GM12873 (cell line): ENCODE measurements at regions not wholly inside any gene's neighbourhood (a gene's known extent, or its start where the extent isn't known, plus 50 kb on each side); places are given as distances from the start of the nearest gene placed in this dataset.

Experiments used
- CTCF ChIP-seq: IDR thresholded peaks from 2 replicates; pipeline ENCODE4 v1.5.1; 2012; ENCODE audit warnings: low read depth, mild to moderate bottlenecking, moderate library complexity, low read length, control low read depth; ENCODE audit not compliant: insufficient read depth; ENCODE audit errors: missing control alignments

- TF ChIP-seq CTCF: no peak
These were observed 373.5 kb upstream of the MAP3K7 start for GRCh38 chr6:90960324-90960723.

- no peak for TF ChIP-seq CTCF
These were observed 368.4 kb upstream of the MAP3K7 start for GRCh38 chr6:90955246-90955645.

GRCh38 chr6:90953405-90954161 is 366.7 kb upstream of the MAP3K7 start:
- TF ChIP-seq CTCF: no peak

- no peak for TF ChIP-seq CTCF
These were observed 365.3 kb upstream of the MAP3K7 start for GRCh38 chr6:90952176-90952575.

GRCh38 chr6:90948540-90948939 is 361.7 kb upstream of the MAP3K7 start:
- no peak for TF ChIP-seq CTCF

- no peak for TF ChIP-seq CTCF
These were observed 360.6 kb upstream of the MAP3K7 start for GRCh38 chr6:90947184-90948064.

- no peak for TF ChIP-seq CTCF
These were observed 355.0 kb upstream of the MAP3K7 start for GRCh38 chr6:90941885-90942284.
